GM19043 (cell line): ENCODE measurements at regions not wholly inside any gene's neighbourhood (a gene's known extent, or its start where the extent isn't known, plus 50 kb on each side); places are given as distances from the start of the nearest gene placed in this dataset.
"Not testable (repeated sequence)": the region's sequence is repeated elsewhere in the genome, so short reads cannot be mapped to it uniquely, and the experiment has no call there.

Experiments used
- ATAC-seq: cut with Tn5 transposase; IDR thresholded peaks from one replicate; pipeline ENCODE4 v1.9.1; 2021; ENCODE audit warnings: low read depth; ENCODE audit not compliant: unreplicated experiment

GRCh38 chr4:66956852-66957251 lies 588.5 kb downstream of the CENPC start:
- no peak for ATAC-seq

DNA sequence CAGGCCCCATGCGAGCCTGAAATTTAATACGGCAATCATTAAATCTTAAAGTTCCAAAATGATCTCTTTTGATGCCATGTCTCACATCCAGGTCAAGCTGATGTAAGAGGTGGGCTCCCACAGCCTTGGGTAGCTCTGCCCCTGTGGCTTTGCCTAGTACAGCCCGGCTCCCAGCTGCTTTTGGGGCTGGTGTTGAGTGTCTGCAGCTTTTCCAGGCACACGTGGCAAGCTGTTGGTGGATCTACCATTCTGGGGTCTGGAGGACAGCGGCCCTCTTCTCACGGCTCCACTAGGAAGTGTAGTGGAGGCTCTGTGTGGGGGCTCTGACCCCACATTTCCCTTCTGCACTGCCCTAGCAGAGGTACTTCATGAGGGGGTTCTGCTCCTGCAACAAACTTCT lies 588.9 kb downstream of the CENPC start:
- no peak for ATAC-seq

GRCh38 chr4:66955784-66956183 lies 589.5 kb downstream of the CENPC start:
- no peak for ATAC-seq

DNA sequence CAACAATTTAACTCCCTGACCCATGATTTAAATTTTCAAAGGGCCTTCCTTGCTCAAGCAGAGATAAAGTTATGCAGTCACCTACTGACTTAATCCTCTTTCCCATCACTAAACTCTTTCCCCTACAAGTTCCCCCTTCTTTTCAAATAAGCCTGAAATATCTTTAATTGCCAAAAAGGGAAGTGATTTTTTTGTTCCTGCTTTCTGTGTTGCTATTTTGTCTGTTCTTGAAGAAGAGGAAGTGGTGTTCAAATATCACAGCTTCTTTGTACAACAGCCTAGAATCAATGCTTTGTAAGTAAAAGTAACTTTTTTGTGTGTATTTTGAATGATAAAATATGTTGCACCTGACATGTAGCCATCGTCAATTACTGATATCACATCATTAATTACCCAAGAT lies 595.9 kb downstream of the CENPC start:
- ATAC-seq, result no peak

DNA sequence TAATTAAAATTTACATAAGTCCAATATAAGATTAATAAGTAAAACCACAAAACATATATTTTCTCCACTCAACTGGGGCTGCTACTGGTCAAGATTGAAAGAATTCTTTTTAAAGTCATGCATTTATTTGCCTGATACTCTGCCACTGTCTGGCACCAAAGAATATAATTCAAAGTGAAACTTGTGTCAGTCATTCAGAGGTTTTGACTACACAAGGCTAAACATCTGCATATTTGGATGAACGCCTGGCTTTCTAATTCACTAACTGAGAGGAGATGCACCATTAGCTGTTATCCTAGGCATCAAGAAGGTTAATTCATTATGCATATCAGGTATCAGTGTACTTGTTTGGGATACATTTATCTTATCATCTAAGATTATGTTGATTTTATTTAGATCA lies 598.5 kb downstream of the CENPC start:
- no peak for ATAC-seq

DNA sequence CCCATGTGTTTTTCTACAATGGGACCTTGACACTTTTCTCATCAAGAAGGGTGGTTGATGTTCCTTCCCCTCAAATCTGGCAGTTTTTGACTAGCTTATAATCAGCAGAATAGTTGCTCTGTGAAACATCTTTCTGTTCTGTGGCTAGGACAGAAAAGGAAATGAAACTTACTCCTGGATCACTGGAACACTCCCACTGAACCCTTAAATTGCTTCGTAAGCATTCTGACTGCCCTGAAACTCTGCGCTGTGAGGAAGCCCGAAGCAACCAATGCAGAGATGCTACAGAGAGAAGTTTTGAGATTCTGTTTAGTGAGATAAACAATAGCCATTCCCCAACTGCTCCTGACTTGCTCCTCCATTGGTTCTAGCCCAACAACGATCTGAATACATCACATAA lies 602.2 kb downstream of the CENPC start:
- ATAC-seq, result no peak

- not testable (repeated sequence) for ATAC-seq
These were observed 613.3 kb downstream of the CENPC start for GRCh38 chr4:66931981-66932380.

DNA sequence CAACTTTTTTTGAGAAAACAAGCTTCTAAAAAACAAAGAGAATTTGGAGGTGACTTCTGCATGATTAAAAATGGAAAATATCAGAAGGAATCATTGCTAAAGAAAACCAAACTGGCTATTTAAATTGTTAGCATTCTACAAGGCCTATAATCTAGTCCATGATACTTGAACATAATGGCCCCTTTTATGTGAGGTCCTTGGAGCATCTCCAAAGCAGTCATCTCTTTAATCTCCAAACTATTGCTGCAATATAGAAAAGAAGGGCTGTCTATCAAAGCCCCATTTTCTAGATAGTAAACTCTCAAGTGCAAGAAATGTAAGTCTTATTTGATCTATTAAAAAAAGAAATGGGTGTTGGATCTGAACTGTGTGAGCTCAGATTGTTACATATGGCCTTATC lies 615.1 kb downstream of the CENPC start:
- no peak for ATAC-seq

DNA sequence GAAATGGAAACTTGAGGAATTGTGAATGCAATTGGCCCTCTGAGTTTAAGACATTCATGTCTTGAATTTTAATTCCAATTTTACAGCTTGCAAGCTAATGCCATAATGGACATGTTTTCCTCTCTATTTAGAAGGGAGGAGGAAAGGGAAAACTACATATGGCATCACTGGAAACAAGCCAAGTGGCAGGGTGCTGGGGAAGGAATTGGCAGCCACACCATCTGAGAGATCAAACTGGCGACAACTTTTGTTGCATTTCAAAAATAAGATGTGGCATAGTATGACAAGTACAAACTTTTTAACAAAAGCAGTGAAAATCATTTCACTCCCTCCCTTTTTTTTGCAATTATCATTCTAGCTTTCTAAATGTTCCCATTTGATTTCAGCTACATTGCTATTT lies 615.6 kb downstream of the CENPC start:
- ATAC-seq, result no peak

DNA sequence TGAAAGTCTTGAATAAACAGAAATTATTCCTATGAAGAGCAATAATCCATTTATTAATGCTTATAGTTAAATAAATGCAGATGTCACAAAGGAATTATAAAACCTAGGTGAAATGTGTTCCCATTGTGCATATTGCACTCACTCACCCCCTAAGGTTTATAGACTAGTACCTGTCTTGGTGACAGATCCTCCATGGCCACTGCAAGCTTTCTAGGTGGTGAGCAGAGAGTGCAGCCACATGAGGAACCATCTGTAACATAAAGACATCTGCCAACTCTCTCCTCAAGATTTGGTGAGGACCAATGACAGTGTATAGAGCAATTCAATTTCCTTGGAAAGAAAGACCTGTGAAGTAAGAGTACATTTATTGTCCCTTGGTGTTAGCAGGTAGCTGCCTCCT lies 616.4 kb downstream of the CENPC start:
- ATAC-seq, result not testable (repeated sequence)

GRCh38 chr4:66927937-66928336 lies 617.4 kb downstream of the CENPC start:
- ATAC-seq, result no peak

DNA sequence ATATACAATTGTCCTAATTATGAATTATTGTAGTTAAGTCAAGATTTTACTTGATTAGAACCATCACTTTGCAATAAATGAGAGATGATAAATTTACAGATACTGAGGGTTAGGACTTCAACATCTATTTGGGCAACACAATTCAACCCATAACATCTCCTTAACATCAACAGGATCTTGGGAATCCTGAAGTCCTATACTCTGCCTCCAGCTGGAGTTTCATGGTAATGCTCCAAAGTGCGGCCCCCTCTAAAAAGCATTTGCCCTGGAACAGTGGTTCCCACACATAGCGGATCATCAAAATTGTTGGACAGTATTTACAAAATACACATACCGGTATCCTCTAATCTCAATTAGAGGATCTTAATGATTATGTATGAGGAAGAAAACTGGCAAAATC lies 618.6 kb downstream of the CENPC start:
- no peak for ATAC-seq

DNA sequence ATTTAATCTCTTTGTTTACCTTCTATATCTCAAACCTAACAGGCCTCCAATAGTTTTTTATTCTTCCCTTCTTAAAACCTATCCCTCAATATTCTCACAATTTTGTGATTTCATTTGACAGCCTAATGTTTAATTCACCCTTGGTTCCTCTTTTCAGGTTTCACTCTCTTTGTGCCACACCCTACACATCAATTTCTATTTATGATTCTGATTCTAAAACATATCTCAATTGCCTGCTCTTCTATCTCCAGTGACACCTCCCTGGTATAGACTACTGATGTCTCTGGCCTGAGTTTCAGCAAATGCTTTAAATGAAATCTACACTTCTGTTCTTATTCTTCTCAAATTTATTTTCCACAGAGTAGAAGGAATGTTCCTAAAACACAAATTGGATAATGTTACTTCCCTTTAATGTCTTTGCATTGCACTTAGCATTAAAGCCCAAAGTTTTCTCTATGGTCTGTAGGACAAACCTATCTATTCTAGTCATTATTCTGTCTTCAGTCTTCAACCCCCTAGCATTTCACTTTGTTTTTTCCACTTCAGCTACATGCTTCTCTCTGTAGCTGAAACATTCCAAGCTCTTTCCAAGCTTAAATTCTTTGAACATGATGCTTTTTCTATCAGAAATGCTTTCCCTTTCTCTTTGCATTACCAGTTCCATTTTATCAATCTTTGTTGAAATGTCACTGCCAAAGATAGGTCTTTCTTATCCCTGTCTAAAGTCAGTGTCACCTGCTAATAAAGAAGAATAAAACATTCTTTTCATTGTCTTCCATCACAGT lies 622.0 kb downstream of the CENPC start:
- no peak for ATAC-seq

DNA sequence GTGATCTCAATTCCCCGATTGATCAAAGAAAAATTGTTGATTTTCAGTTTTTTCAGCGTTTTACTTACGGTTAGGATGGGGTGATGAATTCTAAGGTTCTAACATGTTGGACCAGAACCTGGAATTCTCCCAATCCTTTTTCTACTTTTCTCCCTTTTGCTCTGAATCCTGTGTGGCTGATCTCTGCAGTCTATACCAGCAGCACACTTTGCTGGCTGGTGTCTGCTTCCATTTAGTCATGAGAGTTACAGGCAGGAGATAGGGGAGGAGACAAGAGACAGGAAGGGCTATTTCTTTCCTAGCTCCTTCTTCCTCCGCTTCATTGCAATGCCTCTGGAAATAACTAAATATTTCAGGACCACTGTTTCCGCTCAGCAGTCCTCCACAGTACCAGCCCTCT lies 623.9 kb downstream of the CENPC start:
- ATAC-seq, result no peak

DNA sequence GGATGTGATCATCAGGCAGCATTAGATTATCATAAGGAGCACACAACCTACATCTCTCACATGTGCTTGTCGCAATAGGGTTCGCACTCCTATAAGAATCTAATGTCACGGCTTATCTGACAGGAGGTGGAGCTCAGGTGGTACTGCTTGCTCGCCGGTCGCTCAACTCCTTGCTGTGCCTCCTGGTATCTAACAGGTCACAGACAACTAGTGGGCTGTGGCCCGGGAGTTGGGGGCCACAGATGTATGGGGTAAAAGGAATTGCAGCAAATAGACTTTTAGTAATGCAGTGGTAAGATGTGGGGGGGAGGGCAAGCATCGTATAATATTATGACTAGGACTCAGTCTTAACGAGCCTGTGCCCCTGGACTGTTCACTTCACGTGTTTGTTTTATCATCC lies 624.8 kb downstream of the CENPC start:
- ATAC-seq, result no peak

- no peak for ATAC-seq
These were observed 633.4 kb downstream of the CENPC start for GRCh38 chr4:66911880-66912279.

GRCh38 chr4:66906314-66906713 lies 639.0 kb downstream of the CENPC start:
- no peak for ATAC-seq

DNA sequence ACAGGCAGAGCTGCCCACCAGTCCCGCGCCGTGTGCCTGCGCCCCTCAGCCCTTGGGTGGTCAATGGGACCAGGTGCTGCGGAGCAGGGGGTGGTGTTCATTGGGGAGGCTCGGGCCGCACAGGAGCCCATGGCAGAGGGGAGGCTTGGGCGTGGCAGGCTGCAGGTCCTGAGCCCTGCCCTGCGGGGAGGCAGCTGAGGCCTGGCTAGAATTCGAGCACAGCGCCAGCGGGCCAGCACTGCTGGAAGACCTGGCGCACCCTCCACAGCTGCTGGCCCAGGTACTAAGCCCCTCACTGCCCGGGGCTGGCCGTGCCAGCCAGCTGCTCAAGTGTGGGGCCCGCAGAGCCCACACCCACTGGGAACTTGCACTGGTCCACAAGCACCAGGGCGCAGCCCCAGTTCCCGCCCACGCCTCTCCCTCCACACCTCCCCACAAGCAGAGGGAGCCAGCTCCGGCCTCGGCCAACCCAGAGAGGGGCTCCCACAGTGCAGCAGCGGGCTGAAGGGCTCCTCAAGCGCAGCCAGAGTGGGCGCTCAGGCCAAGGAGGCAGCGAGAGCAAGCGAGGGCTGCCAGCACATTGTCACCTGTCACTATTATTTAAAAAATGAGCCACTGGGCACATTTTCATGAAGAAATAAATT lies 645.8 kb downstream of the CENPC start:
- ATAC-seq, result no peak

- no peak for ATAC-seq
These were observed 651.5 kb downstream of the CENPC start for GRCh38 chr4:66893807-66894206.

- no peak for ATAC-seq
These were observed 658.2 kb downstream of the CENPC start for GRCh38 chr4:66887061-66887460.

DNA sequence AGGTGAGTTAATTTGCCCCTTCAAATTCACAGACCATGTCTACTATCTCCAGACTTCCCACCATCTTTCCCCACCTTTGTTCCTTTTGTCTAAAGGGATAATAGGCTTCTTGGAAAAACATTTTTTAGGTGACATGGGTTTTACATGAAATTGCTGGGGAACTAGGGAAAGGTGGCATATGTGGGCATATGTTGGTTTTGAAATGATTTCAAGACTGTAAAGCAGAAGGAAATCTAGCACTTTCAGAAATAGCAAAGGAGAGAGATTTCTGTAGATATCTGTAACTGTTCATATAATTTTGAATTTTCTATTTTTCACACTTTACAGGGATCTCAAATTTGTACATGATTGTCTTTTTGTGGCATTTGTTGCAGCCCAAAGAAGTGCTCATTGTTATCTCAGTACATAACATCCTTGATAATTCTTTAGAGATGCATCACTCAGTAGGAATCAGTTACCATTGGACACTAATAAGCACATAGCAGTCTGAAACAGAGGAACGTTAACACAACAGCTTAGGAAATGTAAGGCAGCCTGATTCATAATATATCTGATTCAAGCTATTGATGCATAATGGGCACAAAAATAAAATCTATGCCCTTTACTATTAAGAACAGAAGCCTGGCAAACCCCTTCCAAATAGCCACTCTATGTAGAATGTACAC lies 659.7 kb downstream of the CENPC start:
- no peak for ATAC-seq

DNA sequence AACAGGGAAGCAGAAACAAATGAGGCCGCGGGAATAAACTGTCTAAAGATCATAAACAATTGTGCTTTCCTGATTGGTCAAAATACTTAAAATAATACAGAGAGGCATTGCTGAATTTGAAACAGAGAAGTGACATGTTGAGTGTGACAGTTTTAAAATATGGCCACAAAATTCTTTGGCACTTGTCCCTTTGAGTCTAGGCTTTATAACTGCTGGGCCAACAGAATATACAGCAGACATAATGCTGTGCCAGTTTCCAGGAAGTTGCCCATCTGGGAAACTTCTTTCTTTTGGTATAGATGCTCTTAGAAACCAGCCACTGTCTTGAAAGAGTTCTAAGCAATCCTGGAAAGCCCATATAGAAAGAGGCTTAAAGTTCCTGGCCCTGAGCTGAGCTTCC lies 668.4 kb downstream of the CENPC start:
- no peak for ATAC-seq
